SK-N-MC (cell line): ENCODE measurements at regions not wholly inside any gene's neighbourhood (a gene's known extent, or its start where the extent isn't known, plus 50 kb on each side); places are given as distances from the start of the nearest gene placed in this dataset.

Experiments used
- DNase-seq: peaks from one replicate; pipeline ENCODE4 v3.0.0-alpha.2; 2011; ENCODE audit warnings: low read depth, low spot score
- H3K27ac ChIP-seq: fragments of 200-600 bp; sonication (generic); 2 replicates; pipeline ENCODE4 v1.5.1; 2016; ENCODE audit warnings: mixed run types
- H3K36me3 ChIP-seq: fragments of 200-600 bp; sonication (generic); 2 replicates; pipeline ENCODE4 v1.6.1; 2017; ENCODE audit warnings: antibody characterized with exemption, low read length, mixed read lengths; ENCODE audit not compliant: insufficient read depth
- H3K4me3 ChIP-seq: fragments of 200-600 bp; sonication (generic); 2 replicates; pipeline ENCODE4 v1.5.1; 2016
- H3K9ac ChIP-seq: fragments of 200-600 bp; sonication (generic); 2 replicates; pipeline ENCODE4 v1.8.0; 2017; ENCODE audit warnings: mixed run types, mixed read lengths; ENCODE audit not compliant: insufficient read length
- H3K9me3 ChIP-seq: fragments of 200-600 bp; sonication (generic); 2 replicates; pipeline ENCODE4 v1.6.1; 2017; ENCODE audit warnings: low read depth, mild to moderate bottlenecking, antibody characterized with exemption, low read length, moderate library complexity, mixed read lengths
- EZH2 ChIP-seq: fragments of 200-600 bp; sonication (generic); IDR thresholded peaks from one replicate; pipeline ENCODE4 v1.6.1; 2017; ENCODE audit warnings: antibody characterized with exemption
- FOXP2 ChIP-seq: optimal IDR thresholded peaks from 2 replicates; pipeline ENCODE3; 2011; ENCODE audit warnings: mild to moderate bottlenecking, moderate library complexity; ENCODE audit not compliant: insufficient read depth; ENCODE audit errors: extremely low read length, control extremely low read depth
- POLR2AphosphoS5 ChIP-seq: IDR thresholded peaks from 2 replicates; pipeline ENCODE4 v1.6.1; 2012; ENCODE audit warnings: mild to moderate bottlenecking, low read depth, low read length, borderline replicate concordance

DNA sequence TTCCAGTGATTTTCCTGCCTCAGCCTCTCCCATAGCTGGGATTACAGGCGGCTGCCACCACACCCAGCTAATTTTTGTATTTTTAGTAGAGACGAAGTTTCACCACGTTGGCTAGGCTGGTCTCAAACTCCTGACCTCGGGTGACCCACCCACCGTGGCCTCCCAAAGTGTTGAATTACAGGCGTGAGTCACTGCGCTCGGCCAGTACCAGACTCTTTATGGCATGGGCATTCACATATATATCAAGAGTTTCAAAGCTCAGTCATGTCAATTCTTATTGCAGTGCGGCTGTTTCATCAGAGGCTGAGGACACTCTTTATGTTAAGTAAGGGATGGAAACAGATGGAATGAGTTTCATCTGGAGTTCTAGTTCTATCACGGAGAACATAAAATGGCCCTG lies 315.2 kb upstream of the CDH6 start:
- Histone ChIP-seq H3K36me3 (no peaks in the 10 kb centered on the region), H3K27ac (no peak overlapping the region), H3K9ac (no peak overlapping the region), H3K9me3 (no peaks in the 10 kb centered on the region), H3K4me3 (no peak overlapping the region)
- no peak for TF ChIP-seq POLR2AphosphoS5
- TF ChIP-seq EZH2 = no peak
- TF ChIP-seq FOXP2 = no peak
- DNase-seq = no peak

DNA sequence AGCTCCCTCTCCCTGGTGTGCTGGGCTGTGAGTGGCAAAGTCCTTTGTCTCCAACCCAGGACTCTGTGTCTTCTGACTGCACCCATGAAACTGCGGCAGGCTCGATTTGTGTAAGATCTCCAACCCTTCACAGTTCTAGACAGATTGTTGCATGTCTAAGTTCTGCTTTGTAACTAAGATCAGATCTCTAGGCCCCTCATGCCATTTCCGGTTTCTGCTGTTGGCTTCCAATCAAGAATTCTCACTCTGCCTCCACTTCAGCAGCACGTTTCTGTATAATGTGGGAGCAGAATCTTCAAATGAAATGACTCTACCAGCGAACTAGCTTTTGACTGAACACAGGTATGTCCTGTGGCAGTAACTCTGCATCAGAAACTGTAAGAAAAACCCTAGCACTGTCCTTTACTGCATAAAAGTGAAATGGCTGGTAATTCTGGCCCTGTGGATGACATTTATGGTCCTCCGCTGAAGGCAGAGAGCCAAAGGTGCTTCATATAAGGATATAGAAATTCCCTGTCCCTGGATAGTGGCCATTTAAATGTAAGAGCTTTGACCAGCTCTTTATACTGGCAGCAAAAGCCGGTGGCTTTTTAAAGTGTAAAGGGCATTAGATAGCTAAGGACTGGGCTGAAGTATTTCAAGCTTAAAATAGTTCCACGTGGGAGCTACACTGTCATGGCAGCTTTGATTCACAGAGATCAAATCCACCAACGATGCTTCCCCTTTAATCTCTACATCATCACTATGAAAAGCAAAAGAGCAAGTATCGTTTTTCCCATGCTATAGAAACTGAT lies 319.0 kb upstream of the CDH6 start:
- no peak overlapping the region for H3K9ac ChIP-seq
- 0 out of 2 replicates have a peak overlapping the region, but pooled peaks have one; percentile 14 for H3K4me3 ChIP-seq
- TF ChIP-seq POLR2AphosphoS5 = peak; percentile 25; the same call in 1 of the 2 replicates
- TF ChIP-seq EZH2 = no peak
- H3K9me3 ChIP-seq = no peaks in the 10 kb centered on the region
- H3K36me3 ChIP-seq = no peaks in the 10 kb centered on the region
- DNase-seq = peak; percentile 37
- 0 out of 2 replicates have a peak overlapping the region, but pooled peaks have one; percentile 34 for H3K27ac ChIP-seq

DNA sequence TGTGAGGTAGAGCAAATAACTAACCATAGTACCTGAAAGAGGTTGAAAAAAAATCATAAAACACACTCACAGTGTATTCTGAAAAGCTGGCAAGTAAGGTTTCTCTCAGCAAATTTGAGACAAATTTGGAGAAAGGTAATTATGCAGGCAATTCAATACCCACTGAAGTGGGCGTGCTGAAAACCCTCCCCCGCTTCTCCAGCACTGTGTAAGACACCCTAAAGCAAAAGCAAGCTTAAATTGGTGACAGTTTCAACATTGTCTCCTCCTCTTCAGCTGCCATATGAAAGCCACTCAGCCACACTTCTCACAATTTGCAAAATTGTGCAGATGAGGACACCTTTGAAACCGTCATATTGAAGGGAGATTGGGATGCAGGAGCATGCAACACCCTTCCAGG lies 322.3 kb upstream of the CDH6 start:
- no peak overlapping the region for H3K27ac ChIP-seq
- no peak overlapping the region for H3K4me3 ChIP-seq
- H3K9ac ChIP-seq = no peak overlapping the region
- TF ChIP-seq POLR2AphosphoS5 (no peak), EZH2 (no peak), FOXP2 (no peak)
- no peaks in the 10 kb centered on the region for H3K36me3 ChIP-seq
- DNase-seq = no peak
- H3K9me3 ChIP-seq = no peaks in the 10 kb centered on the region

DNA sequence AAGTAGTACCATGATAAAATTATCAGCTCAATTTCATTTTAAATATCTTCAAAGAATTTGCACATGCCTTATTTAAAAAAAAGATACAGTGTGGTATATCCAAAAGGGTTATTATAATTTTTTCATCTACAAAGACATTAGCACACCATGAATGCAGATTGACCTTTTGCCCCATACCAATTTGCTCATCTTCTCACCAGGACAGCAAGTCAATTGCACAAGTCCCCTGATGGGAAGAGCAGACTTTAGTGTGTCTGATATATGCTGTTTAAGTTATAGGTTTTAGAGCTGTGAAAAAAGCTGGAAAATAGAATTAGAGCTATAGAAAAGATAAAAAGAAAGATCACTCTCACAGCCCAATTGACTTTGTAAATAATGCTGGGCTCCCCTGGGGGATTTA lies 325.8 kb upstream of the CDH6 start:
- DNase-seq = no peak
- H3K4me3 ChIP-seq = no peak overlapping the region
- no peak for TF ChIP-seq POLR2AphosphoS5
- no peak for TF ChIP-seq EZH2
- no peak overlapping the region for H3K9ac ChIP-seq
- no peaks in the 10 kb centered on the region for H3K9me3 ChIP-seq
- H3K36me3 ChIP-seq = no peaks in the 10 kb centered on the region
- H3K27ac ChIP-seq = no peak overlapping the region

DNA sequence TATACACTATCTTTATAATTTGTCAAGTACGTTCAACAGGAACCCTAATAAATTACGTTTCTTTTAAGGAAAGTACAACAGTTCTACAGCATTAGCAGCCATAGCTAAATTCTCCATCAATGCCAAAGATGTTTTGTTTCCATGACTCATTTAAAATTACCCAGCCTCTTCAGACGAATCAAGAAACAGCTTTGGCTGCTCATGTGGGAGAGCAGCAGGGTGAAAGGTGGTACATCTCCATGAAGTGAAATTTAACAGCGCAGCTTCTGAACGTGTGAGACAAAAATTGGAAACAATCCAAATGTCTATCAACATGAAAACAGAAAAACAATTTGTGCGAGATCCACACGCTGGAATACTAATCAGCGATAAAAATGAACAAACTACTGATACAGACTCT lies 327.3 kb upstream of the CDH6 start:
- no peak overlapping the region for H3K9ac ChIP-seq
- TF ChIP-seq FOXP2 (no peak), POLR2AphosphoS5 (no peak)
- H3K9me3 ChIP-seq = no peaks in the 10 kb centered on the region
- H3K27ac ChIP-seq = no peak overlapping the region
- no peak for DNase-seq
- H3K4me3 ChIP-seq = no peak overlapping the region
- H3K36me3 ChIP-seq = no peaks in the 10 kb centered on the region

DNA sequence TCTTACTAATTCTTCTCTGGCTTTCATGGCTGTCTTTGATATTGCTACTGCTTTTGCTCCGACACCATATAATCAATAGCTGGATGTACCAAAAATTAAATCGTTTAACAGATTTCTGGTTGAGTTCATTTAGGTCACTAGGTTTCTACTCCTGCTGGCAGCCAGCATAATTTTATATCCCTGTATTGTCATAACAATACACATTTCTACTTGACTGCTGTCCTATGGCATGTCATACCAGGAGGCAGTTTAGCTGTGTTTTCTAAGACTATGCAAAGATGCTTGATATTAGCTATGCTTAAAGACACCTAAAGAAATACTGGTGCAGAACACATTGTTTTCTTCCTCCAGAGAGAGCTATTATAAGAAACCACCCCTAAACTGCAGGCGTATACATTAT lies 337.2 kb upstream of the CDH6 start:
- Histone ChIP-seq H3K9ac (no peak overlapping the region), H3K27ac (no peak overlapping the region), H3K36me3 (no peaks in the 10 kb centered on the region), H3K9me3 (no peaks in the 10 kb centered on the region), H3K4me3 (no peak overlapping the region)
- no peak for DNase-seq
- no peak for TF ChIP-seq POLR2AphosphoS5
- no peak for TF ChIP-seq FOXP2
- TF ChIP-seq EZH2 = no peak

DNA sequence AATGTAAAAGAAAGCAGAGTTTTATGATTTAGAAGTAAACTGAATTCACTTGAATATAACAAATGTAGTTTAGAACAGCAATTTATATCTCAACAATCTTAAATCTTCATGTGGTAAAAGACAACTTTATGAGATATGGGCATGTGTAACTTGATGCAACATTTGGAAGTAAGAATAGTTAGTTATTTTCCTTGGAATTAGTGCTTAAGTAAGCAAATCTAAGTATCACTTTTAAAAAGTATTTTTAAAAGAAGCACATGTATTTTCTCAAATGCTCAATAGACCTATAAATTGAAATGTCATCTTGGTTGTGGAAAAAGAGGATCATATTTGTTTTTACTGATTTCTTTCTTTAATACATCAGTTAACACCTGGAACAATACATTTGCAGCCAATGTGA lies 340.3 kb upstream of the CDH6 start:
- Histone ChIP-seq H3K4me3 (no peak overlapping the region), H3K36me3 (no peaks in the 10 kb centered on the region), H3K27ac (no peak overlapping the region), H3K9me3 (no peaks in the 10 kb centered on the region), H3K9ac (no peak overlapping the region)
- DNase-seq = no peak
- TF ChIP-seq POLR2AphosphoS5 (no peak), EZH2 (no peak), FOXP2 (no peak)

DNA sequence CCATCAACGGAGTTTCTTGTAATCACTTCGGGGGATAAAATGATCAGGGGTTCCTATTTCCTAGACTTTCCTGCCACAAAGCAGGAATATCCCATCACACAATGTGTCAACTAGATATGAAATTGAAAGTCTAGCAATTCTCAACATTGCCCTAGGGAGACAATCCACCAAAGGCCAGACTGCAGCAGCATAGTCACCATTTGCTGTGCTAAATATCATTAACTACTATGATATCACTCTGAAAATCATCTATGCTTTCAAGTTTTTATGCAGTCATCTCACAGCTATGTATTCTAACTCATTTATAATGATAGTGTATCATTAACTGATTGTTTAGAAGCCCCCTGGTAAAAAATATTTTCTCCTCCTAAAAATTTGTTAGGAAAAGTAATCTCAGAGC lies 342.6 kb upstream of the CDH6 start:
- TF ChIP-seq FOXP2 (no peak), POLR2AphosphoS5 (no peak), EZH2 (no peak)
- H3K9me3 ChIP-seq = no peaks in the 10 kb centered on the region
- H3K9ac ChIP-seq = no peak overlapping the region
- H3K36me3 ChIP-seq = no peaks in the 10 kb centered on the region
- H3K4me3 ChIP-seq = no peak overlapping the region
- H3K27ac ChIP-seq = no peak overlapping the region
- no peak for DNase-seq
